ENCODE measurements at regions not wholly inside any gene's neighbourhood (a gene's known extent, or its start where the extent isn't known, plus 50 kb on each side); places are given as distances from the start of the nearest gene placed in this dataset.
A peak's percentile ranks its signal among the peaks of the same experiment; 100 is the strongest.

GRCh38 chr10:78937800-78938694, 130.7 kb upstream of the ZMIZ1 start:
- DNase-seq: no peak

GRCh38 chr10:78938695-78939672, 129.8 kb upstream of the ZMIZ1 start:
- no peak for DNase-seq

GRCh38 chr10:78942091-78942501, 126.7 kb upstream of the ZMIZ1 start:
- no peak for DNase-seq

- no peak for DNase-seq
These were observed 123.9 kb upstream of the ZMIZ1 start for GRCh38 chr10:78944723-78945312.

GRCh38 chr10:78945838-78946237, 122.9 kb upstream of the ZMIZ1 start:
- no peak for DNase-seq

- DNase-seq: no peak
These were observed 121.5 kb upstream of the ZMIZ1 start for GRCh38 chr10:78947226-78947625.

- DNase-seq: no peak
These were observed 121.0 kb upstream of the ZMIZ1 start for GRCh38 chr10:78947733-78948132.

GRCh38 chr10:78948621-78949030, 120.1 kb upstream of the ZMIZ1 start:
- DNase-seq: no peak

GRCh38 chr10:78950656-78951587, 117.8 kb upstream of the ZMIZ1 start:
- no peak for DNase-seq

GRCh38 chr10:78952030-78952429, 116.7 kb upstream of the ZMIZ1 start:
- DNase-seq: no peak

GRCh38 chr10:78952686-78953085, 116.1 kb upstream of the ZMIZ1 start:
- DNase-seq: peak; percentile 50

GRCh38 chr10:78953113-78953798, 115.5 kb upstream of the ZMIZ1 start:
- DNase-seq: peak; percentile 79

- no peak for DNase-seq
These were observed 114.9 kb upstream of the ZMIZ1 start for GRCh38 chr10:78953799-78954297.

- no peak for DNase-seq
These were observed 114.1 kb upstream of the ZMIZ1 start for GRCh38 chr10:78954689-78955088.

- no peak for DNase-seq
These were observed 113.6 kb upstream of the ZMIZ1 start for GRCh38 chr10:78955206-78955605.

- DNase-seq: no peak
These were observed 112.4 kb upstream of the ZMIZ1 start for GRCh38 chr10:78956391-78956790.

GRCh38 chr10:78957471-78958039, 111.2 kb upstream of the ZMIZ1 start:
- DNase-seq: no peak

- no peak for DNase-seq
These were observed 109.4 kb upstream of the ZMIZ1 start for GRCh38 chr10:78959217-78959923.

- DNase-seq: no peak
These were observed 108.9 kb upstream of the ZMIZ1 start for GRCh38 chr10:78959924-78960285.

GRCh38 chr10:78960316-78960800, 108.4 kb upstream of the ZMIZ1 start:
- no peak for DNase-seq
